Natural killer cell (primary cell): ENCODE measurements at regions not wholly inside any gene's neighbourhood (a gene's known extent, or its start where the extent isn't known, plus 50 kb on each side); places are given as distances from the start of the nearest gene placed in this dataset.

Experiments
- ATAC-seq, 3 donors: fragments of 150-1000 bp in 2 of 3; fragments of 200-7000 bp in 1 of 3; cut with Tn5 transposase; 1 replicate in 1 of 3; 2 replicates in 2 of 3; pipeline ENCODE4 v1.10.0; 2021; ENCODE audit warnings: mild to moderate bottlenecking in 2 of 3, moderate library complexity in 2 of 3
- DNase-seq, 2 donors: peaks; one replicate each; pipeline versions ENCODE4 v3.0.0 to v3.0.0-alpha.2; 2013 to 2021; ENCODE audit warnings: mixed read lengths in 1 of 2
- H3K27ac ChIP-seq: one replicate; pipeline ENCODE4 v1.5.1; 2013; ENCODE audit warnings: mild to moderate bottlenecking, low read length
- H3K27me3 ChIP-seq: one replicate; pipeline ENCODE4 v1.6.1; 2013; ENCODE audit warnings: low read length; ENCODE audit not compliant: control insufficient read depth, insufficient read depth
- H3K36me3 ChIP-seq: one replicate; pipeline ENCODE4 v1.6.1; 2013; ENCODE audit warnings: low read length; ENCODE audit not compliant: control insufficient read depth, insufficient read depth
- H3K4me1 ChIP-seq: one replicate; pipeline ENCODE4 v1.6.1; 2013; ENCODE audit warnings: low read length; ENCODE audit not compliant: control insufficient read depth, insufficient read depth
- H3K4me3 ChIP-seq: one replicate; pipeline ENCODE4 v1.5.1; 2013; ENCODE audit warnings: low read length
- H3K9me3 ChIP-seq: one replicate; pipeline ENCODE4 v1.6.1; 2013; ENCODE audit warnings: low read length; ENCODE audit not compliant: control insufficient read depth, insufficient read depth
- H3K27ac Mint-ChIP-seq, 2 donors: one replicate each; pipeline ENCODE4 v1.8.0; 2022; ENCODE audit warnings: mild to moderate bottlenecking in 2 of 2, mixed read lengths in 2 of 2, moderate library complexity in 1 of 2
- H3K27me3 Mint-ChIP-seq, 2 donors: one replicate each; pipeline ENCODE4 v1.8.0; 2022; ENCODE audit warnings: low read depth in 2 of 2, mixed read lengths in 2 of 2
- H3K36me3 Mint-ChIP-seq: one replicate; pipeline ENCODE4 v1.8.0; 2022; ENCODE audit warnings: mixed read lengths
- H3K4me1 Mint-ChIP-seq, 2 donors: one replicate each; pipeline ENCODE4 v1.8.0; 2022; ENCODE audit warnings: mixed read lengths in 2 of 2
- H3K4me3 Mint-ChIP-seq: one replicate; pipeline ENCODE4 v1.8.0; 2022; ENCODE audit warnings: mild to moderate bottlenecking, moderate library complexity, mixed read lengths
- H3K9me3 Mint-ChIP-seq, 2 donors: one replicate each; pipeline ENCODE4 v1.8.0; 2022; ENCODE audit warnings: mixed read lengths in 2 of 2
- CTCF ChIP-seq: fragments of 200-600 bp; IDR thresholded peaks from one replicate; pipeline ENCODE4 v1.8.0; 2022; ENCODE audit warnings: antibody characterized with exemption
- WGBS: methylation state at CpG from one replicate; pipeline ENCODE4 v1.1.7; 2013; ENCODE audit warnings: missing lambda C conversion rate; ENCODE audit not compliant: insufficient coverage; 5-methylcytosine and 5-hydroxymethylcytosine counted together
- intact Hi-C: fragments of 100-400 bp; cut with micrococcal nuclease; formaldehyde crosslinking; loops from one replicate; pipeline ENCODE4 v1.14.2; 2022

DNA sequence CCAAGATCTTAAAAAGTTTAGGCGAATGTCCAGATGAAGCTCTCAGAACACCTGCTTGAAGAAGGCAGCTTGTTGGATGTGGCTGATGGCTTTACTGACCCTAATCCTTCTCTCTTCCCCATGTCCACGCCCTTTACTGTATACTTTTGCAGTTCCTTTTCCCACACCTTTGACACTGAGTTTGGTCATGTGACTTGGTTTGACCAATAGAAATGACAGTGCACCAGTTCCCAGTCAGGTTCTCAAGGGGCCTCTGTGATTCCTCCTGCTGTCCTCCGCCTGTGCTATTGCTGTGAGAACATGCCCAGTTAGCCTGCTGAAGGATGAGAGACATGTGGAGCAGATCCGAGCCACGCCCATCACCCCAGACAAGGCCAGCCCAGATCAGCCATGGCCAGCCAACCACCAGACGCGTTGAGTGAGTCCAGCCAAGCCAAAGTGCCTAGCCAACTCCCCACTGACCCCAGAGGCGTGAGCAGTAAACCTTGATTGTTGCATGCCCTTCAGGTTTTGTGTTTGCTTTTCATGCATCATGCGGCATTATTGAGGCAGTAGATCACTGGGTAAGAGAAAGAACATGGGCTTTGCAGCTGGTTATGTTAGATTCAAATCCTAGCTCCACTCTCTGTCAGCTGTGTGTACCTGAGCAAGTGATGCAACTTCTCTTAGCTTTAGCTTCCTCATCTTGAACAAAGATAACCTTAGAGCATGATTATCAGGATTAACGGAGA, 258.0 kb upstream of the SIX2 start:
- H3K9me3 ChIP-seq: no peaks in the 10 kb centered on the region
- no peak for DNase-seq
- H3K36me3 ChIP-seq: no peaks in the 10 kb centered on the region
- no peak overlapping the region for H3K27ac ChIP-seq
- no peak for ATAC-seq
- H3K27ac Mint-ChIP-seq: no peak overlapping the region
- H3K27me3 Mint-ChIP-seq: peaks cover 14 to 55% of the 10 kb centered on the region in 2 donors
- no peak overlapping the region for H3K4me3 Mint-ChIP-seq
- H3K4me1 Mint-ChIP-seq: peaks cover 0 to 6% of the 10 kb centered on the region in 2 donors
- no peak for TF ChIP-seq CTCF
- intact Hi-C loops: no loop called here
- H3K4me1 ChIP-seq: no peaks in the 10 kb centered on the region
- H3K27me3 ChIP-seq: no peaks in the 10 kb centered on the region
- no peaks in the 10 kb centered on the region for H3K36me3 Mint-ChIP-seq
- 92% methylated on average over 10 of the region's 10 CpGs for WGBS
- no peak overlapping the region for H3K4me3 ChIP-seq
- H3K9me3 Mint-ChIP-seq: no peaks in the 10 kb centered on the region

DNA sequence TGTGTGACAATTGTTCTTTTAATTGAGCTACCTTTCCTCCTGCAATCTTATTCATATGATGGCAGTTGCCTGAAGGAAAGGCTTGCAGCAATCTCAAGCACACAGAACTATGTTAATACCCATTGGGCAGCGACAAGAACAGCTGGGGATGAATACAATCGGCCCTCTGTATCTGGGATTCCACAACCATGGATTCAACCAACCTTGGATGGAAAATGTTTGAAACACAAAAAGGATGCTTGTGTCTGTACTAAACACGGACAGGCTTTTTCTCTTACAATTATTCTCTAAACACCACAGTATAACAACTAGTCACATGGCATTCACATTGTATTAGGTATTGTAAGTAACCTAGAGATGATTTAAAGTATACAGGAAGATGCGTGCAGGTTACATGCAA, 256.1 kb upstream of the SIX2 start:
- Mint-ChIP-seq H3K27ac (no peak overlapping the region), H3K9me3 (no peaks in the 10 kb centered on the region), H3K36me3 (no peaks in the 10 kb centered on the region), H3K27me3 (peaks cover 14 to 49% of the 10 kb centered on the region in 2 donors), H3K4me3 (no peak overlapping the region), H3K4me1 (peaks cover 0 to 6% of the 10 kb centered on the region in 2 donors)
- intact Hi-C loops: no loop called here
- no peak overlapping the region for H3K27ac ChIP-seq
- DNase-seq (no peak), ATAC-seq (no peak)
- WGBS: 90% methylated on average over 2 of the region's 4 CpGs
- no peaks in the 10 kb centered on the region for H3K4me1 ChIP-seq
- H3K27me3 ChIP-seq: no peaks in the 10 kb centered on the region
- H3K9me3 ChIP-seq: no peaks in the 10 kb centered on the region
- no peak for TF ChIP-seq CTCF
- no peaks in the 10 kb centered on the region for H3K36me3 ChIP-seq
- H3K4me3 ChIP-seq: no peak overlapping the region

DNA sequence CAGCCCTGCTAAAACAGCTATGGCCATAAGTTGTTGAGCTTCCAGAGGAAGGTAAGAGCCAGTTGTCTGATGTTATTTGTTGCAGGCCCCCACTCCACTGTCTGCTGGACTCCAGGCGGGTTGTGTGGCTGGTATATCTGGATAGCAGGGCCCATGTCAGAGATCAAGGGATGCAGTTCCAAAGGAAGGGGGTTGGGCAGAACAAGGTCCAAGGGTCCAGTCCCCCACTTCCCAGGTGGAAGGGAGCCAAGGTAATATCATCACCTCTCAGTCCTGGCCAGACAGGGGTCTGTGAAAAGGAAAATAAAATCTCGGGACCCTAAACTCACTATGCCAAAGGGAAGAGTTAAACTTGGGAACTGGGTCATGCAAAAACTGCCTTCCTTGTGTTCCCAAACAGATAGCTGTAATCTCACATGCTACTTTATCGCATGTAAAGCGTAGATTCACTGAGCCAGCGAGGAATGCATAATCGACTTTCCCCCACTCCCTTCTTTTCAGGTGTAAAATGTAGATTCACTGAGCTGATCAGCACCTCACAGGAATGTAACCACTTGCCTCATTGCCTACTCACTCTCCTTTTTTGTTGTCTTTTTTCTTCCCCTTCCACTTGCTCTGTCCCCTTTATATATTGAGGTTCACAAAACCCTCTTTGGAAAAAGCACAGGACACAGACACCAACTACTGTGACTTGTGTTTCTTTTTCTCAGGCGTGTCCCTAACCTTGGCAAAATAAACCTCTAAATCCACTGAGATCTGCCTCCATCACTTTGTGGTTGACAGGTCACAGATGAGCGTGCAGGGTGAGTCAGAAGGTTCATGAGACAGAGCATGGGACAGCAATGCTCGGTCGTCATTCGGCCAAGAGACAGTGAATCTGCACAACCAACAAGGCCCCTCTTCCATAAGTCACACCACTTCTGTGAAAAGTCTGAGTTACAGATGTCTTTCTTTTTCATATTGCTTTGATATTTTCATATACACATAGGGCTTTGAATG, 255.3 kb upstream of the SIX2 start:
- no peaks in the 10 kb centered on the region for H3K36me3 ChIP-seq
- DNase-seq (no peak), ATAC-seq (no peak)
- no peak overlapping the region for H3K27ac ChIP-seq
- no peak overlapping the region for H3K4me3 Mint-ChIP-seq
- intact Hi-C loops: no loop called here
- TF ChIP-seq CTCF: no peak
- no peaks in the 10 kb centered on the region for H3K36me3 Mint-ChIP-seq
- no peaks in the 10 kb centered on the region for H3K4me1 ChIP-seq
- H3K27me3 ChIP-seq: no peaks in the 10 kb centered on the region
- no peaks in the 10 kb centered on the region for H3K9me3 Mint-ChIP-seq
- H3K27ac Mint-ChIP-seq: no peak overlapping the region
- H3K9me3 ChIP-seq: no peaks in the 10 kb centered on the region
- peaks cover 0 to 6% of the 10 kb centered on the region in 2 donors for H3K4me1 Mint-ChIP-seq
- WGBS: 88% methylated on average over 10 of the region's 11 CpGs
- peaks cover 14 to 41% of the 10 kb centered on the region in 2 donors for H3K27me3 Mint-ChIP-seq
- H3K4me3 ChIP-seq: no peak overlapping the region
